ENCODE measurements at regions not wholly inside any gene's neighbourhood (a gene's known extent, or its start where the extent isn't known, plus 50 kb on each side); places are given as distances from the start of the nearest gene placed in this dataset.

GRCh38 chr7:51706851-51707250 is 390.2 kb upstream of the COBL start:
- Histone ChIP-seq H3K27ac (ENCODE audit: low read depth, low read length) (no peak overlapping the region), H3K9ac (ENCODE audit: low read length) (no peak overlapping the region), H3K9me3 (ENCODE audit: control insufficient read depth, insufficient read depth, low read depth, low read length) (peaks cover 5% of the 10 kb centered on the region), H3K4me3 (ENCODE audit: low read depth, low read length) (no peak overlapping the region), H3K27me3 (ENCODE audit: control insufficient read depth, insufficient read depth, low read length) (no peaks in the 10 kb centered on the region), H3K36me3 (ENCODE audit: control insufficient read depth, insufficient read depth, low read length) (no peaks in the 10 kb centered on the region), H3K4me1 (ENCODE audit: control insufficient read depth, insufficient read depth, low read length) (no peaks in the 10 kb centered on the region)

GRCh38 chr7:51705701-51706100 is 389.1 kb upstream of the COBL start:
- no peaks in the 10 kb centered on the region for H3K27me3 ChIP-seq (ENCODE audit: control insufficient read depth, insufficient read depth, low read length)
- no peak overlapping the region for H3K9ac ChIP-seq (ENCODE audit: low read length)
- no peaks in the 10 kb centered on the region for H3K36me3 ChIP-seq (ENCODE audit: control insufficient read depth, insufficient read depth, low read length)
- peaks cover 7% of the 10 kb centered on the region for H3K9me3 ChIP-seq (ENCODE audit: control insufficient read depth, insufficient read depth, low read depth, low read length)
- no peak overlapping the region for H3K4me3 ChIP-seq (ENCODE audit: low read depth, low read length)
- no peaks in the 10 kb centered on the region for H3K4me1 ChIP-seq (ENCODE audit: control insufficient read depth, insufficient read depth, low read length)
- no peak overlapping the region for H3K27ac ChIP-seq (ENCODE audit: low read depth, low read length)

- no peaks in the 10 kb centered on the region for H3K36me3 ChIP-seq (ENCODE audit: control insufficient read depth, insufficient read depth, low read length)
- peaks cover 7% of the 10 kb centered on the region for H3K9me3 ChIP-seq (ENCODE audit: control insufficient read depth, insufficient read depth, low read depth, low read length)
- no peaks in the 10 kb centered on the region for H3K27me3 ChIP-seq (ENCODE audit: control insufficient read depth, insufficient read depth, low read length)
- no peak overlapping the region for H3K9ac ChIP-seq (ENCODE audit: low read length)
- no peak overlapping the region for H3K4me3 ChIP-seq (ENCODE audit: low read depth, low read length)
- no peaks in the 10 kb centered on the region for H3K4me1 ChIP-seq (ENCODE audit: control insufficient read depth, insufficient read depth, low read length)
- no peak overlapping the region for H3K27ac ChIP-seq (ENCODE audit: low read depth, low read length)
Observed at GRCh38 chr7:51702673-51703072, 386.1 kb upstream of the COBL start.

GRCh38 chr7:51701935-51702334 is 385.3 kb upstream of the COBL start:
- peaks cover 7% of the 10 kb centered on the region for H3K9me3 ChIP-seq (ENCODE audit: control insufficient read depth, insufficient read depth, low read depth, low read length)
- H3K27ac ChIP-seq (ENCODE audit: low read depth, low read length): no peak overlapping the region
- no peak overlapping the region for H3K9ac ChIP-seq (ENCODE audit: low read length)
- H3K27me3 ChIP-seq (ENCODE audit: control insufficient read depth, insufficient read depth, low read length): no peaks in the 10 kb centered on the region
- no peak overlapping the region for H3K4me3 ChIP-seq (ENCODE audit: low read depth, low read length)
- no peaks in the 10 kb centered on the region for H3K4me1 ChIP-seq (ENCODE audit: control insufficient read depth, insufficient read depth, low read length)
- H3K36me3 ChIP-seq (ENCODE audit: control insufficient read depth, insufficient read depth, low read length): no peaks in the 10 kb centered on the region

- Histone ChIP-seq H3K27me3 (ENCODE audit: control insufficient read depth, insufficient read depth, low read length) (no peaks in the 10 kb centered on the region), H3K9ac (ENCODE audit: low read length) (no peak overlapping the region), H3K4me1 (ENCODE audit: control insufficient read depth, insufficient read depth, low read length) (no peaks in the 10 kb centered on the region), H3K27ac (ENCODE audit: low read depth, low read length) (no peak overlapping the region), H3K36me3 (ENCODE audit: control insufficient read depth, insufficient read depth, low read length) (no peaks in the 10 kb centered on the region), H3K4me3 (ENCODE audit: low read depth, low read length) (no peak overlapping the region), H3K9me3 (ENCODE audit: control insufficient read depth, insufficient read depth, low read depth, low read length) (peaks cover 7% of the 10 kb centered on the region)
Observed at GRCh38 chr7:51700593-51701215, 384.1 kb upstream of the COBL start.

- no peak overlapping the region for H3K27ac ChIP-seq (ENCODE audit: low read depth, low read length)
Observed at GRCh38 chr7:51693258-51693657, 376.6 kb upstream of the COBL start.

GRCh38 chr7:51689547-51689946 is 372.9 kb upstream of the COBL start:
- no peaks in the 10 kb centered on the region for H3K9me3 ChIP-seq (ENCODE audit: control insufficient read depth, insufficient read depth, low read depth, low read length)
- no peak overlapping the region for H3K27ac ChIP-seq (ENCODE audit: low read depth, low read length)
- no peak overlapping the region for H3K9ac ChIP-seq (ENCODE audit: low read length)
- no peak overlapping the region for H3K4me3 ChIP-seq (ENCODE audit: low read depth, low read length)
- H3K36me3 ChIP-seq (ENCODE audit: control insufficient read depth, insufficient read depth, low read length): no peaks in the 10 kb centered on the region
- H3K27me3 ChIP-seq (ENCODE audit: control insufficient read depth, insufficient read depth, low read length): no peaks in the 10 kb centered on the region
- no peaks in the 10 kb centered on the region for H3K4me1 ChIP-seq (ENCODE audit: control insufficient read depth, insufficient read depth, low read length)

More at GRCh38 chr7:51693258-51693657, 376.6 kb upstream of the COBL start:
- Histone ChIP-seq H3K4me1 (ENCODE audit: control insufficient read depth, insufficient read depth, low read length) (no peaks in the 10 kb centered on the region), H3K9me3 (ENCODE audit: control insufficient read depth, insufficient read depth, low read depth, low read length) (no peaks in the 10 kb centered on the region), H3K4me3 (ENCODE audit: low read depth, low read length) (no peak overlapping the region), H3K27me3 (ENCODE audit: control insufficient read depth, insufficient read depth, low read length) (no peaks in the 10 kb centered on the region), H3K36me3 (ENCODE audit: control insufficient read depth, insufficient read depth, low read length) (no peaks in the 10 kb centered on the region), H3K9ac (ENCODE audit: low read length) (no peak overlapping the region)

GRCh38 chr7:51685794-51686193 is 369.2 kb upstream of the COBL start:
- Histone ChIP-seq H3K4me3 (ENCODE audit: low read depth, low read length) (no peak overlapping the region), H3K4me1 (ENCODE audit: control insufficient read depth, insufficient read depth, low read length) (no peaks in the 10 kb centered on the region), H3K9me3 (ENCODE audit: control insufficient read depth, insufficient read depth, low read depth, low read length) (0 out of 2 replicates have a peak, but pooled peaks cover 2% of the 10 kb centered on the region), H3K36me3 (ENCODE audit: control insufficient read depth, insufficient read depth, low read length) (no peaks in the 10 kb centered on the region), H3K27ac (ENCODE audit: low read depth, low read length) (no peak overlapping the region), H3K27me3 (ENCODE audit: control insufficient read depth, insufficient read depth, low read length) (no peaks in the 10 kb centered on the region), H3K9ac (ENCODE audit: low read length) (no peak overlapping the region)

- Histone ChIP-seq H3K9me3 (ENCODE audit: control insufficient read depth, insufficient read depth, low read depth, low read length) (0 out of 2 replicates have a peak, but pooled peaks cover 2% of the 10 kb centered on the region), H3K36me3 (ENCODE audit: control insufficient read depth, insufficient read depth, low read length) (no peaks in the 10 kb centered on the region), H3K4me1 (ENCODE audit: control insufficient read depth, insufficient read depth, low read length) (no peaks in the 10 kb centered on the region), H3K4me3 (ENCODE audit: low read depth, low read length) (no peak overlapping the region), H3K27ac (ENCODE audit: low read depth, low read length) (no peak overlapping the region), H3K27me3 (ENCODE audit: control insufficient read depth, insufficient read depth, low read length) (no peaks in the 10 kb centered on the region), H3K9ac (ENCODE audit: low read length) (no peak overlapping the region)
Observed at GRCh38 chr7:51680594-51681399, 364.2 kb upstream of the COBL start.

- Histone ChIP-seq H3K9ac (ENCODE audit: low read length) (no peak overlapping the region), H3K36me3 (ENCODE audit: control insufficient read depth, insufficient read depth, low read length) (no peaks in the 10 kb centered on the region), H3K27ac (ENCODE audit: low read depth, low read length) (no peak overlapping the region), H3K4me1 (ENCODE audit: control insufficient read depth, insufficient read depth, low read length) (no peaks in the 10 kb centered on the region), H3K9me3 (ENCODE audit: control insufficient read depth, insufficient read depth, low read depth, low read length) (0 out of 2 replicates have a peak, but pooled peaks cover 2% of the 10 kb centered on the region), H3K4me3 (ENCODE audit: low read depth, low read length) (no peak overlapping the region), H3K27me3 (ENCODE audit: control insufficient read depth, insufficient read depth, low read length) (no peaks in the 10 kb centered on the region)
Observed at GRCh38 chr7:51679358-51679757, 362.7 kb upstream of the COBL start.

- Histone ChIP-seq H3K4me1 (ENCODE audit: control insufficient read depth, insufficient read depth, low read length) (peaks cover 6% of the 10 kb centered on the region; the same call in 1 of the 2 replicates), H3K27ac (ENCODE audit: low read depth, low read length) (no peak overlapping the region), H3K9ac (ENCODE audit: low read length) (no peak overlapping the region), H3K27me3 (ENCODE audit: control insufficient read depth, insufficient read depth, low read length) (no peaks in the 10 kb centered on the region), H3K36me3 (ENCODE audit: control insufficient read depth, insufficient read depth, low read length) (no peaks in the 10 kb centered on the region), H3K4me3 (ENCODE audit: low read depth, low read length) (no peak overlapping the region), H3K9me3 (ENCODE audit: control insufficient read depth, insufficient read depth, low read depth, low read length) (no peaks in the 10 kb centered on the region)
Observed at GRCh38 chr7:51666751-51667150, 350.1 kb upstream of the COBL start.
